ENCODE measurements at regions not wholly inside any gene's neighbourhood (a gene's known extent, or its start where the extent isn't known, plus 50 kb on each side); places are given as distances from the start of the nearest gene placed in this dataset.

DNA sequence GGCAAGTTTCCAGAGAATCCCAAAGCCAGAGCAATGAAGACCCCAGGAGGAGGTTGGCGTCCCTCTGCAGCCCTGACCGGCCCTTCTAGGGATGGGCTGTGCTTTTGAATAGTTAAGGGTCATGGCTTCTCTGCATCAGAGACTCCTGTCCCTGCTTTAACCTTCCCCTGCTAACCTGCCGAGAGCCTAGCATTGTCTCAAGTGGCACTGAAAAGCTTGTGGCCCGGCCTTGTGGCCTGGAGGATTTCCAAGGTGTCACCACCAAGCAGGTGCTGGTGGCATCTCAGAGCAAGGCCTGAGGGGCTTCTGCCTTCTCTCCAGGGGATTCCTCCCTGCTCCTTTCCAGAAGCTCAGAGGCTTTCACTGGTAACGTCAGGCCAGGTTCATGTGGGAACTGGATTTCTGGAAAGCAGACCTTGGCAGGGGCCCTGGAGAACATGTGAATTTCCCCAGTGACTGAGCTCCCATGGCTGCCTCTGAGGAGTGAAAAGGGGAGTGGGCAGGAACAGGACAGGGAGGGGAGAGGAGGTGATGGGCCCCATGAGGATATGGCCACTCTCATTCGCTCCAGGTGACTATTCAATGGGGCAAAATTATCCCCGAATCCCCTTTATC, 409.9 kb downstream of the PTPRU start:
- in situ Hi-C loops (cut with HindIII; ENCODE audit: extremely low pct_ligation_motif_present, low pct_unique_long_range_greater_than_20kb) = no loop called here
- FAIRE-seq (no peak), ATAC-seq (no peak), DNase-seq (ENCODE audit: low spot score) (no peak)
- Histone ChIP-seq H3K36me3 (replicated peaks in 1 of 2; ENCODE audit: control insufficient read depth in 1 of 2, insufficient read depth in 2 of 2, low read length in 2 of 2) (no peaks in the 10 kb centered on the region), H3K4me1 (ENCODE audit: insufficient read depth, low read length) (no peaks in the 10 kb centered on the region), H3K79me2 (ENCODE audit: insufficient read depth, low read length) (no peaks in the 10 kb centered on the region), H4K20me1 (ENCODE audit: insufficient read depth, low read length) (no peaks in the 10 kb centered on the region), H3K9me3 (ENCODE audit: low read length) (no peaks in the 10 kb centered on the region), H3K4me3 (replicated peaks in 1 of 3; ENCODE audit: insufficient read depth in 1 of 3, low read depth in 2 of 3, low read length in 3 of 3) (no peak overlapping the region), H3K27me3 (ENCODE audit: control insufficient read depth in 1 of 2, insufficient read depth in 2 of 2, low read length in 2 of 2) (peaks cover 0 to 7% of the 10 kb centered on the region in 2 experiments; a peak in 1 of 5 replicates), H2AFZ (ENCODE audit: low read length) (no peak overlapping the region), H3K27ac (ENCODE audit: extremely low read length, insufficient read depth, low read length) (no peak overlapping the region), H3K9ac (ENCODE audit: insufficient read depth, low read depth, low read length) (no peak overlapping the region), H3K4me2 (ENCODE audit: low read depth, low read length) (no peak overlapping the region)
- CTCF ChIA-PET (ENCODE audit: low intra/inter-chr PET ratio, low total read pairs) = no interaction called here
- POLR2A ChIA-PET = no interaction called here
- WGBS (ENCODE audit: low lambda C conversion rate) = 51% methylated on average over 2 of the region's 7 CpGs
- intact Hi-C loops (cut with micrococcal nuclease; ENCODE audit: unreplicated experiment) = no loop called here
- BruUV-seq (replicated peaks) = no TSS peak
- TF ChIP-seq SAP130 (CRISPR knock-in tag; IDR thresholded peaks at IDR 0.05; ENCODE audit: low read depth) (no peak), ZNF549 (CRISPR knock-in tag; IDR thresholded peaks at IDR 0.05) (no peak), ZNF878 (CRISPR knock-in tag; IDR thresholded peaks at IDR 0.05) (no peak), POLR2AphosphoS2 (IDR thresholded peaks at IDR 0.05; ENCODE audit: low read depth, low read length) (no peak)
- TF ChIP-seq, protein P1, sequence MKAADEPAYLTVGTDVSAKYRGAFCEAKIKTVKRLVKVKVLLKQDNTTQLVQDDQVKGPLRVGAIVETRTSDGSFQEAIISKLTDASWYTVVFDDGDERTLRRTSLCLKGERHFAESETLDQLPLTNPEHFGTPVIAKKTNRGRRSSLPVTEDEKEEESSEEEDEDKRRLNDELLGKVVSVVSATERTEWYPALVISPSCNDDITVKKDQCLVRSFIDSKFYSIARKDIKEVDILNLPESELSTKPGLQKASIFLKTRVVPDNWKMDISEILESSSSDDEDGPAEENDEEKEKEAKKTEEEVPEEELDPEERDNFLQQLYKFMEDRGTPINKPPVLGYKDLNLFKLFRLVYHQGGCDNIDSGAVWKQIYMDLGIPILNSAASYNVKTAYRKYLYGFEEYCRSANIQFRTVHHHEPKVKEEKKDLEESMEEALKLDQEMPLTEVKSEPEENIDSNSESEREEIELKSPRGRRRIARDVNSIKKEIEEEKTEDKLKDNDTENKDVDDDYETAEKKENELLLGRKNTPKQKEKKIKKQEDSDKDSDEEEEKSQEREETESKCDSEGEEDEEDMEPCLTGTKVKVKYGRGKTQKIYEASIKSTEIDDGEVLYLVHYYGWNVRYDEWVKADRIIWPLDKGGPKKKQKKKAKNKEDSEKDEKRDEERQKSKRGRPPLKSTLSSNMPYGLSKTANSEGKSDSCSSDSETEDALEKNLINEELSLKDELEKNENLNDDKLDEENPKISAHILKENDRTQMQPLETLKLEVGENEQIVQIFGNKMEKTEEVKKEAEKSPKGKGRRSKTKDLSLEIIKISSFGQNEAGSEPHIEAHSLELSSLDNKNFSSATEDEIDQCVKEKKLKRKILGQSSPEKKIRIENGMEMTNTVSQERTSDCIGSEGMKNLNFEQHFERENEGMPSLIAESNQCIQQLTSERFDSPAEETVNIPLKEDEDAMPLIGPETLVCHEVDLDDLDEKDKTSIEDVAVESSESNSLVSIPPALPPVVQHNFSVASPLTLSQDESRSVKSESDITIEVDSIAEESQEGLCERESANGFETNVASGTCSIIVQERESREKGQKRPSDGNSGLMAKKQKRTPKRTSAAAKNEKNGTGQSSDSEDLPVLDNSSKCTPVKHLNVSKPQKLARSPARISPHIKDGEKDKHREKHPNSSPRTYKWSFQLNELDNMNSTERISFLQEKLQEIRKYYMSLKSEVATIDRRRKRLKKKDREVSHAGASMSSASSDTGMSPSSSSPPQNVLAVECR (CRISPR knock-in tag; IDR thresholded peaks at IDR 0.05; ENCODE audit: borderline replicate concordance) = no peak
- TF ChIP-seq, protein P2, sequence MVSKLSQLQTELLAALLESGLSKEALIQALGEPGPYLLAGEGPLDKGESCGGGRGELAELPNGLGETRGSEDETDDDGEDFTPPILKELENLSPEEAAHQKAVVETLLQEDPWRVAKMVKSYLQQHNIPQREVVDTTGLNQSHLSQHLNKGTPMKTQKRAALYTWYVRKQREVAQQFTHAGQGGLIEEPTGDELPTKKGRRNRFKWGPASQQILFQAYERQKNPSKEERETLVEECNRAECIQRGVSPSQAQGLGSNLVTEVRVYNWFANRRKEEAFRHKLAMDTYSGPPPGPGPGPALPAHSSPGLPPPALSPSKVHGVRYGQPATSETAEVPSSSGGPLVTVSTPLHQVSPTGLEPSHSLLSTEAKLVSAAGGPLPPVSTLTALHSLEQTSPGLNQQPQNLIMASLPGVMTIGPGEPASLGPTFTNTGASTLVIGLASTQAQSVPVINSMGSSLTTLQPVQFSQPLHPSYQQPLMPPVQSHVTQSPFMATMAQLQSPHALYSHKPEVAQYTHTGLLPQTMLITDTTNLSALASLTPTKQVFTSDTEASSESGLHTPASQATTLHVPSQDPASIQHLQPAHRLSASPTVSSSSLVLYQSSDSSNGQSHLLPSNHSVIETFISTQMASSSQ (IDR thresholded peaks at IDR 0.05; ENCODE audit: low read depth) = no peak
- TF ChIP-seq, protein P2 (CRISPR knock-in tag; IDR thresholded peaks at IDR 0.05; ENCODE audit: borderline replicate concordance) = no peak
- TF ChIP-seq, protein P3, sequence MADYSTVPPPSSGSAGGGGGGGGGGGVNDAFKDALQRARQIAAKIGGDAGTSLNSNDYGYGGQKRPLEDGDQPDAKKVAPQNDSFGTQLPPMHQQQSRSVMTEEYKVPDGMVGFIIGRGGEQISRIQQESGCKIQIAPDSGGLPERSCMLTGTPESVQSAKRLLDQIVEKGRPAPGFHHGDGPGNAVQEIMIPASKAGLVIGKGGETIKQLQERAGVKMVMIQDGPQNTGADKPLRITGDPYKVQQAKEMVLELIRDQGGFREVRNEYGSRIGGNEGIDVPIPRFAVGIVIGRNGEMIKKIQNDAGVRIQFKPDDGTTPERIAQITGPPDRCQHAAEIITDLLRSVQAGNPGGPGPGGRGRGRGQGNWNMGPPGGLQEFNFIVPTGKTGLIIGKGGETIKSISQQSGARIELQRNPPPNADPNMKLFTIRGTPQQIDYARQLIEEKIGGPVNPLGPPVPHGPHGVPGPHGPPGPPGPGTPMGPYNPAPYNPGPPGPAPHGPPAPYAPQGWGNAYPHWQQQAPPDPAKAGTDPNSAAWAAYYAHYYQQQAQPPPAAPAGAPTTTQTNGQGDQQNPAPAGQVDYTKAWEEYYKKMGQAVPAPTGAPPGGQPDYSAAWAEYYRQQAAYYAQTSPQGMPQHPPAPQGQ (CRISPR knock-in tag; IDR thresholded peaks at IDR 0.05; ENCODE audit: borderline replicate concordance) = no peak
- TF ChIP-seq, protein P4, sequence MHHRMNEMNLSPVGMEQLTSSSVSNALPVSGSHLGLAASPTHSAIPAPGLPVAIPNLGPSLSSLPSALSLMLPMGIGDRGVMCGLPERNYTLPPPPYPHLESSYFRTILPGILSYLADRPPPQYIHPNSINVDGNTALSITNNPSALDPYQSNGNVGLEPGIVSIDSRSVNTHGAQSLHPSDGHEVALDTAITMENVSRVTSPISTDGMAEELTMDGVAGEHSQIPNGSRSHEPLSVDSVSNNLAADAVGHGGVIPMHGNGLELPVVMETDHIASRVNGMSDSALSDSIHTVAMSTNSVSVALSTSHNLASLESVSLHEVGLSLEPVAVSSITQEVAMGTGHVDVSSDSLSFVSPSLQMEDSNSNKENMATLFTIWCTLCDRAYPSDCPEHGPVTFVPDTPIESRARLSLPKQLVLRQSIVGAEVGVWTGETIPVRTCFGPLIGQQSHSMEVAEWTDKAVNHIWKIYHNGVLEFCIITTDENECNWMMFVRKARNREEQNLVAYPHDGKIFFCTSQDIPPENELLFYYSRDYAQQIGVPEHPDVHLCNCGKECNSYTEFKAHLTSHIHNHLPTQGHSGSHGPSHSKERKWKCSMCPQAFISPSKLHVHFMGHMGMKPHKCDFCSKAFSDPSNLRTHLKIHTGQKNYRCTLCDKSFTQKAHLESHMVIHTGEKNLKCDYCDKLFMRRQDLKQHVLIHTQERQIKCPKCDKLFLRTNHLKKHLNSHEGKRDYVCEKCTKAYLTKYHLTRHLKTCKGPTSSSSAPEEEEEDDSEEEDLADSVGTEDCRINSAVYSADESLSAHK (CRISPR knock-in tag; IDR thresholded peaks at IDR 0.05; ENCODE audit: borderline replicate concordance) = no peak
